GM13977 (cell line): ENCODE measurements at regions not wholly inside any gene's neighbourhood (a gene's known extent, or its start where the extent isn't known, plus 50 kb on each side); places are given as distances from the start of the nearest gene placed in this dataset.

Experiments used
- DNase-seq: peaks from one replicate; pipeline ENCODE4 v3.0.0; 2012; ENCODE audit warnings: low spot score
- in situ Hi-C: fragments of 300-500 bp; cut with MboI; formaldehyde crosslinking; loops from one replicate; pipeline ENCODE4 v1.12.0; 2022; ENCODE audit warnings: low sequenced_read_pairs, low pct_unique_long_range_greater_than_20kb, mixed read lengths, inconsistent platforms; ENCODE audit not compliant: unreplicated experiment
- TF ChIP-seq, protein P1 (sequence below): IDR thresholded peaks from 2 replicates; pipeline ENCODE4 v1.5.1; 2012; ENCODE audit warnings: mild to moderate bottlenecking, control low read depth; ENCODE audit not compliant: insufficient read depth; ENCODE audit errors: extremely low read depth, missing control alignments

DNA sequence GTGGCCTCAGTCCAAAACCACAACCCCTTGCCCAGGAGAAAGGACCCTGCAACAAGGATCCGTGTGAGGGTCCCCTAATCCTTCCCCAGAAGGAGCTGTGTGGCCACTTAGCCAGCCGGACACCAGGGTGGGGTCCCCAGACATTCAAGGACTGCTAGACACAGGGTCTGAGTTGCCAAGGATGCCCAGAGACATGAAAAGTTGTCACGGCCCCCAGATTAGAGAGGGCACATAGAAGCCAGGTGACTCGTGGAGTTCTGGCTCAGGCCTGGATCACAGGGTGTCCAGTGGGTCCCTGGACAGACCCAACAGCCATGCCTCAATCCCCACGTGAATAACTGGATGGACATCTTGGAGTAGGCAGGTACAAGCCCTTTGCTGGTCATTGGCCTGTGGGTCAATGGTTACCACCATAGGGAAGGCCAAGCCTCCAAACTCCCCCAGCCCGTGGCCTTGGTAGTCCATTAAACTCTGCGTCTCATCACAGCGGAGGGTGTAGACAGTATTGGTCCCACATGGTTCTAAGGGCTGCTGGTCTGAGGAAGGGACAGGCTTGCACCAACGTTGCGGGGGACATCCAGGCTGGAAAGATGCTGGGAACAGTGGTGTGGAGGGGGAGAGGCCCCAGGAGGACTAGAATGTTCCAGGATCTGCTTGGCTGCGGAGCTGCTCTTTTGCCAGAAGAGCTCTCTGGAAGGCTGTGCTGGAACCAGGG, 205.9 kb upstream of the PPP2R2D start:
- no peak for DNase-seq
- TF ChIP-seq, protein P1, sequence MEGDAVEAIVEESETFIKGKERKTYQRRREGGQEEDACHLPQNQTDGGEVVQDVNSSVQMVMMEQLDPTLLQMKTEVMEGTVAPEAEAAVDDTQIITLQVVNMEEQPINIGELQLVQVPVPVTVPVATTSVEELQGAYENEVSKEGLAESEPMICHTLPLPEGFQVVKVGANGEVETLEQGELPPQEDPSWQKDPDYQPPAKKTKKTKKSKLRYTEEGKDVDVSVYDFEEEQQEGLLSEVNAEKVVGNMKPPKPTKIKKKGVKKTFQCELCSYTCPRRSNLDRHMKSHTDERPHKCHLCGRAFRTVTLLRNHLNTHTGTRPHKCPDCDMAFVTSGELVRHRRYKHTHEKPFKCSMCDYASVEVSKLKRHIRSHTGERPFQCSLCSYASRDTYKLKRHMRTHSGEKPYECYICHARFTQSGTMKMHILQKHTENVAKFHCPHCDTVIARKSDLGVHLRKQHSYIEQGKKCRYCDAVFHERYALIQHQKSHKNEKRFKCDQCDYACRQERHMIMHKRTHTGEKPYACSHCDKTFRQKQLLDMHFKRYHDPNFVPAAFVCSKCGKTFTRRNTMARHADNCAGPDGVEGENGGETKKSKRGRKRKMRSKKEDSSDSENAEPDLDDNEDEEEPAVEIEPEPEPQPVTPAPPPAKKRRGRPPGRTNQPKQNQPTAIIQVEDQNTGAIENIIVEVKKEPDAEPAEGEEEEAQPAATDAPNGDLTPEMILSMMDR, result no peak
- in situ Hi-C loops, result no loop called here

DNA sequence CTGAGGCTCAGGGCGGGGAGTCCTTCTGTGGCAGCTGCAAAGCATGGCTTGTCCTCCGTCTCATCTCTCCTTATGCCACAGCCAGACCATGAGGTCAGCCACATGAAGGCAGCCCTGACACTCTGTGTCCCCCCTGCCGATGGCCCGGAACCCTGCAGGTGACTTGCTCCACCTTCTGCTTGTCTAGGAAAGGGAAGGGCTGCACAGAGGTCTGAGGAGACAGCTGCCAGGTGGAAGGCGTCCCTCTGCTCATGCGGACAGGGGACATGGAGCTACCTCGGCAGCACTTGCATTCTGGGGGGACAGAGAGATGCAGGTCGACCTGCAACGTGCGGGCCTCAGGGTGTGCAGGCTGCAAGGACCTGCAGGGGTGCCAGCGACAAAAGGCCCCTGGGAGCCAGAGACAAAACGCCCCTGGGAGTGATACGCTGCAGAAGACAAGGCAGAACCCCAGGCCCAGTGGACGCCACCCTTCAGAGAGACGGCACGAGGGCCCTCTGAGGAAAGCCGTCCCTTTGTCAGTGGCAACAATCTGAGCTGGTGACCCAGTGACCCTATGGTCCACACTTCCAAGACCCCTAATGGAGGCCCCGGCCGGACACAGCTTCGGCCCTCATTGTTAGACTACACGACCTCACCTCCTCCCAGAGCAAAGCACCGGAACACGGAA, 205.2 kb upstream of the PPP2R2D start:
- in situ Hi-C loops, result no loop called here
- DNase-seq, result no peak
- TF ChIP-seq, protein P1, result no peak

DNA sequence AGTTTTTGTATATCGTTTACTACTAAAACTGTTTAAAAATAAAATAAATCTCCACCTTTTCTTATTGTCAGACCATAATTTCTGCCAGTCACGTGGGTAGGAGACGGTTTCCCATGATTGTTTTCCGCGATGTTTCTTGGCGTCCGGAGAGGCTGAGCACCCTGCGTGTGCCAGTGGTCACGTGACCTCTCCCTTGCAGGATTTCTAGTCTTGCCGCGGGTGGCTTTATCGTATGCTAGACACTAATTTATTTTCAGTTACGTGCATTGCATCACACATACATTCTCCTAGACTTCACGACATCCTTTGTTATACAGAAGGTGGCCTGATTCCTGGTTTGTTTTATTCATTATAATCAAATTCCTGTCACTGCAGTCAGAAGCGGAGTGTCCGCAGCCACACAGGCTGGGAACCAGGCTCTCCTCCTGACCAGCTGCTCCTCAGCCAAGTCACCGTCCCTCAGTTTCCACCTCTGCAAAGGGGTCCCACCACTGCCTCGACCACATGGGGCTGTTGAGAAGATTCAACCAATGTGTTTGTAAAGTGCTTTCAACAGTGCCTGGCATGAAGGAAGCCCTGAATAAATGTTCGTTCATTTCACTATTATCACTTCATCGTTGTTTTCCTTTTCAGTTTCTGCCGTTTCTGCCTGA, 203.2 kb upstream of the PPP2R2D start:
- in situ Hi-C loops, result no loop called here
- TF ChIP-seq, protein P1, result no peak
- DNase-seq, result no peak

DNA sequence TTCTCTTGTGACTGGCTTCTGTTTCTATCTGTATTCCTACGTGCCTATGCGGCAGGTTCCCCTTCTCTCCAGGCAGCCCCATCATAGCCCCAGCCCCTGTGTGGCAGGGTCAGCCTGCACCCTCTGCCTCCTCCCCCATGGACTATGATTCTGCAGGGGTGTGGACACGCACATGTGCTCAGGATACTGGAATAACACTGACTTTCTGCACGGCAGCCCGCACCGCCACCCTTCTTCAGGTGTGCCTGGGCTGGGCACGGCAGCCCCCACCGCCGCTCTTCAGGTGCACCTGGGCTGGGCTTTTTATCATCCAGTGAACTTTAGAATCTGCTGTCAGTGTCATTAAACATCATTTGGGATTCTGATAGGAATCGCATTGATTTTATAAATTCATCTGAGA, 202.6 kb upstream of the PPP2R2D start:
- TF ChIP-seq, protein P1, result no peak
- in situ Hi-C loops, result no loop called here
- DNase-seq, result no peak

DNA sequence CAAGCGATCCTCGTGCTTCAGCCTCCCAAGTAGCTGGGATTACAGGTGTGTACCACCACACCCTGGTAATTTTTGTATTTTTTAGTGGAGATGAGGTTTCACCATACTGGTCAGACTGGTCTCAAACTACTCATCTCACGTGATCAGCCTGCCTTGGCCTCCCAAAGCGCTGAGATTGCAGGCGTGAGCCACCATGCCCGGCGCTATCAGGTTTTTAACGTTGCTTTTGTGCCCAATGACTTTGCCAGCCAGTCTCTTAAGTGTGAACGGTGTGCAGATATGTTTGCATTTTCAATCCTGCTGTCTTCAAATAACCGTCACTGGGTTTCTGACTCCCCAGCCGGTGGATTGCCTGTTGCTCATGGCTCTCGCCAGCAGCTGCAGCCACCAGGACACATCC, 201.8 kb upstream of the PPP2R2D start:
- TF ChIP-seq, protein P1, result no peak
- no peak for DNase-seq
- in situ Hi-C loops, result no loop called here

DNA sequence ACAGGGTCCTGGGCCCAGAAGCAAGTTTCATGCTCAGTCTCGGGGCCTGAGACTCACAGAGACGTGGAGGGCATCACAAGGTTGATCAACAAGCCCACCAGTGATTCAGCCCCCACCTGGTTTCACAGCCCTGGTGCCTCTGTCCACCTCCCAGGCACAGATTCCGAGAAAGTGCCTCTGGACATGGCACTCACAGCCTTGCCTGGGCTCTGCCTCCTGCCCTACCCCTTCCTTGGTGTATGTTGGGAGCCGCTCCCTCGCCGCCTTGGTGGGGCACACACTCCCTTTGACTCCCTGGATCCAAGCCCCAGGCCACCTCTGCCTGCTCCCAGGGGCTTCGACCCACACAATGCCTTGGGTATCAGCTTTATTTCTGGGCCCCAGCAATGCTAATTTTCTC, 200.8 kb upstream of the PPP2R2D start:
- TF ChIP-seq, protein P1, result no peak
- in situ Hi-C loops, result no loop called here
- no peak for DNase-seq
